ENCODE measurements at regions not wholly inside any gene's neighbourhood (a gene's known extent, or its start where the extent isn't known, plus 50 kb on each side); places are given as distances from the start of the nearest gene placed in this dataset. TPM values are rescaled to one million over a fixed set of nuclear protein-coding genes. Genes with fewer than 3 reads are reported as not detected.

Small RNA genes lying in the stretch of these regions (small RNA-seq; reads per million reads assigned to genes)
- gene AL353752.1 (ENCODE audit: insufficient read depth) (not detected), gene RF00568 (ENCODE audit: insufficient read depth) (not detected)
